KMS-11 (cell line): ENCODE measurements at regions not wholly inside any gene's neighbourhood (a gene's known extent, or its start where the extent isn't known, plus 50 kb on each side); places are given as distances from the start of the nearest gene placed in this dataset.

ENCODE experiments used
- H2AFZ ChIP-seq: fragments of 200-600 bp; sonication (generic); 2 replicates; pipeline ENCODE4 v1.6.1; 2016; ENCODE audit warnings: antibody characterized with exemption, mixed run types, low read depth
- H3K27ac ChIP-seq: fragments of 200-600 bp; sonication (generic); 2 replicates; pipeline ENCODE4 v1.6.1; 2016; ENCODE audit warnings: mild to moderate bottlenecking, mixed run types
- H3K27me3 ChIP-seq: fragments of 200-600 bp; sonication (generic); 2 replicates; pipeline ENCODE4 v1.6.1; 2017; ENCODE audit warnings: mild to moderate bottlenecking, low read depth, mixed run types, moderate library complexity; ENCODE audit not compliant: insufficient read depth
- H3K36me3 ChIP-seq: fragments of 200-600 bp; sonication (generic); 2 replicates; pipeline ENCODE4 v1.6.1; 2017; ENCODE audit warnings: mild to moderate bottlenecking, mixed run types; ENCODE audit not compliant: insufficient read depth
- H3K4me1 ChIP-seq: fragments of 200-600 bp; sonication (generic); 2 replicates; pipeline ENCODE4 v1.6.1; 2016; ENCODE audit warnings: mild to moderate bottlenecking, low read depth, mixed run types; ENCODE audit not compliant: poor library complexity, severe bottlenecking
- H3K4me2 ChIP-seq: fragments of 200-600 bp; sonication (generic); 2 replicates; pipeline ENCODE4 v1.7.0; 2016; ENCODE audit warnings: mild to moderate bottlenecking, mixed run types
- H3K4me3 ChIP-seq: fragments of 200-600 bp; sonication (generic); IDR thresholded peaks from 2 replicates; pipeline ENCODE4 v1.6.1; 2017; ENCODE audit warnings: low read depth, low read length, mixed read lengths; ENCODE audit not compliant: insufficient read depth
- H3K79me2 ChIP-seq: fragments of 200-600 bp; sonication (generic); 2 replicates; pipeline ENCODE4 v1.6.1; 2016; ENCODE audit warnings: low read depth, mixed run types; ENCODE audit not compliant: insufficient read depth
- H3K9ac ChIP-seq: fragments of 200-600 bp; sonication (generic); 2 replicates; pipeline ENCODE4 v1.6.1; 2016; ENCODE audit warnings: mild to moderate bottlenecking, mixed run types
- H4K20me1 ChIP-seq: fragments of 200-600 bp; sonication (generic); 2 replicates; pipeline ENCODE4 v1.6.1; 2016; ENCODE audit warnings: mild to moderate bottlenecking, mixed run types; ENCODE audit not compliant: insufficient read depth
- TF ChIP-seq, protein P1 (sequence below): fragments of 200-600 bp; sonication (generic); conservative IDR thresholded peaks from 2 replicates; pipeline ENCODE4 v1.6.1; 2017; ENCODE audit warnings: low read depth, mild to moderate bottlenecking, antibody characterized with exemption, low read length, moderate library complexity, mixed read lengths

DNA sequence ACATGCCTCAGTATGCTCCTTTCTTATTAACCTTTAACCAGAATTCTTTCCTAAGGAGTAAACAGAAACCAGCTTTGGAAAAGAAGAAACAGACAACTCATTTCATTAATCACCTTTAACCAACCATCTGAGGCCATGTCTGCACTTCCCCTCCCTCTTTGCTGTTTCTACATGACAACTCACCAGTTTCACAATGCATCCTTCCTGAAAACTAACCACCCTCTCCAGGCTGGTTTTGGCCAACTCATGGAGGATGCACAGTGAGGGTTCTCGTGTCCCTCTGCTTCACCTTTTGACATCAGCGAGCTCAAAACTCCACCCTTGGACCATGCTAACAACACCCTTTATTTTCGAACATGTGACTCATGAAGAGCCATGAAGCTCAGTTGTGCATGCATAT is 244.1 kb downstream of the ELAVL2 start:
- TF ChIP-seq, protein P1, sequence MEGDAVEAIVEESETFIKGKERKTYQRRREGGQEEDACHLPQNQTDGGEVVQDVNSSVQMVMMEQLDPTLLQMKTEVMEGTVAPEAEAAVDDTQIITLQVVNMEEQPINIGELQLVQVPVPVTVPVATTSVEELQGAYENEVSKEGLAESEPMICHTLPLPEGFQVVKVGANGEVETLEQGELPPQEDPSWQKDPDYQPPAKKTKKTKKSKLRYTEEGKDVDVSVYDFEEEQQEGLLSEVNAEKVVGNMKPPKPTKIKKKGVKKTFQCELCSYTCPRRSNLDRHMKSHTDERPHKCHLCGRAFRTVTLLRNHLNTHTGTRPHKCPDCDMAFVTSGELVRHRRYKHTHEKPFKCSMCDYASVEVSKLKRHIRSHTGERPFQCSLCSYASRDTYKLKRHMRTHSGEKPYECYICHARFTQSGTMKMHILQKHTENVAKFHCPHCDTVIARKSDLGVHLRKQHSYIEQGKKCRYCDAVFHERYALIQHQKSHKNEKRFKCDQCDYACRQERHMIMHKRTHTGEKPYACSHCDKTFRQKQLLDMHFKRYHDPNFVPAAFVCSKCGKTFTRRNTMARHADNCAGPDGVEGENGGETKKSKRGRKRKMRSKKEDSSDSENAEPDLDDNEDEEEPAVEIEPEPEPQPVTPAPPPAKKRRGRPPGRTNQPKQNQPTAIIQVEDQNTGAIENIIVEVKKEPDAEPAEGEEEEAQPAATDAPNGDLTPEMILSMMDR, result no peak
- no peaks in the 10 kb centered on the region for H3K36me3 ChIP-seq
- peaks cover 32% of the 10 kb centered on the region for H3K4me1 ChIP-seq
- no peak overlapping the region for H3K9ac ChIP-seq
- no peaks in the 10 kb centered on the region for H3K79me2 ChIP-seq
- no peak overlapping the region for H2AFZ ChIP-seq
- H3K4me2 ChIP-seq, result no peak overlapping the region
- H3K27ac ChIP-seq, result no peak overlapping the region
- no peaks in the 10 kb centered on the region for H3K27me3 ChIP-seq
- no peaks in the 10 kb centered on the region for H4K20me1 ChIP-seq
- H3K4me3 ChIP-seq, result no peak overlapping the region

DNA sequence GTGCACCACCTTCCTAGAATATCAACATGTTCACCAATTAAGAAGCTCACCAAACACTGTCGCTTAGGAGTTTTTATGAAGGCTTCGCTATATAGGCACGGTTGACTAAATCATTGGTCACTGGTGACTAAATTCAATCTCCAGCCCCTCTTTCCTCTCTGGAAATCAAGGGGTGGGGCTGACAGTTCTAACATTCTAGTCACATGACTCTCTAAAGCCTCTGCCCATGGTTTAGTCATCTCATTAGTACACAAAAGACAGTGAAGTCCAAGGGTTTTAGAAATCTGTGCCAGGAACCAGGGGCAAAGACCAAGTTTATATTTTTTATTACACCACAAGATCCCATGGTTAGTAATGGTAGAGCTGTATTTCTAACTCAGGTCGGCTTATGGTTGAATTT is 243.2 kb downstream of the ELAVL2 start:
- TF ChIP-seq, protein P1, result no peak
- no peaks in the 10 kb centered on the region for H3K36me3 ChIP-seq
- H3K4me2 ChIP-seq, result no peak overlapping the region
- no peak overlapping the region for H2AFZ ChIP-seq
- no peaks in the 10 kb centered on the region for H3K79me2 ChIP-seq
- H3K4me3 ChIP-seq, result no peak overlapping the region
- H4K20me1 ChIP-seq, result no peaks in the 10 kb centered on the region
- no peak overlapping the region for H3K9ac ChIP-seq
- no peaks in the 10 kb centered on the region for H3K27me3 ChIP-seq
- H3K27ac ChIP-seq, result no peak overlapping the region
- peaks cover 41% of the 10 kb centered on the region for H3K4me1 ChIP-seq

DNA sequence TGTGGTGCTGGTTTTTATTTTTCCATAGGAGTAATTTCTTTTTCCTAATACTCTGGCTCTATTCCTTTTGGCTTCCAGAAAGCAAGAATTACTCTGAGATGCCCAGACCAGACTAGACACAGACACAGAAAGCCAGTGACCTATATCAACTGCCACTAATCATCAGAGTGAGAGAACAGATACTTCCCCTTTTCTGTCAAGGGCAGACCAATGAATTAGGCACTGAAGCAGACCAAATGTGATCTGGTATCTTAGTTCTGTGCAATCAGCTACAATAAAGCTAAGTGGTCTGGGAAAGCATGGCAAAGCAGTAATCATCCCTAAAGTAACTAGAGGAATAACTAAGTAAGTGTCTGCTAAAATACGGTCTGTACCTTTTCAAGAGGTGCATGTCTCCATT is 239.1 kb downstream of the ELAVL2 start:
- TF ChIP-seq, protein P1, result no peak
- Histone ChIP-seq H3K4me3 (no peak overlapping the region), H3K36me3 (no peaks in the 10 kb centered on the region), H3K27ac (peak overlapping the region; percentile 66), H3K4me1 (peaks cover 78% of the 10 kb centered on the region), H3K4me2 (peak overlapping the region; percentile 66), H2AFZ (peak overlapping the region; percentile 37; the same call in 1 of the 2 replicates), H3K27me3 (no peaks in the 10 kb centered on the region), H4K20me1 (no peaks in the 10 kb centered on the region), H3K79me2 (no peaks in the 10 kb centered on the region), H3K9ac (peak overlapping the region; percentile 9; the same call in 1 of the 2 replicates)

DNA sequence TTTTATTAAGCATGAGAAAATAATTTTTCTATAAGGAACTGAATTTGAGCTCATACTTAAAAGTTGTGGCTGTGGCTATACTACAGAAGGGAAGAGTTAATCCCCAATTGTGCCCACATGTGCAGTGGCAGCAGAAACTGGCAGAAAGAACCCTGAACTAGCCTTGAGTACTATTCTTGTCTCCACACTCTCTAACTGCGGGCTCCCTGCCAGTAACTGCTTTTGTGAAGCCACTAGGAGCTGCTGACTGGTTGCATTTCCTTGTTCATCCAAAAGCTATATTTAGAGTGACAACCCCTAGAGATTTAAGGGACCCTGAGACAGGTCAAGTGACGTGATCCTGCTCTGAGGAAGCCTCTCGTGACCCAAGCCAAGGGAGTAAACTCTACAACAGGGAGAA is 238.6 kb downstream of the ELAVL2 start:
- peaks cover 79% of the 10 kb centered on the region for H3K4me1 ChIP-seq
- peak overlapping the region; percentile 66 for H3K27ac ChIP-seq
- TF ChIP-seq, protein P1, result no peak
- no peaks in the 10 kb centered on the region for H3K36me3 ChIP-seq
- no peak overlapping the region for H3K4me3 ChIP-seq
- H3K4me2 ChIP-seq, result peak overlapping the region; percentile 66
- H2AFZ ChIP-seq, result peak overlapping the region; percentile 62
- peak overlapping the region; percentile 9; the same call in 1 of the 2 replicates for H3K9ac ChIP-seq
- no peaks in the 10 kb centered on the region for H3K79me2 ChIP-seq
- H4K20me1 ChIP-seq, result no peaks in the 10 kb centered on the region
- H3K27me3 ChIP-seq, result no peaks in the 10 kb centered on the region
